Heart right ventricle (tissue), 16 donors: ENCODE measurements at regions not wholly inside any gene's neighbourhood (a gene's known extent, or its start where the extent isn't known, plus 50 kb on each side); places are given as distances from the start of the nearest gene placed in this dataset.

Experiments
- ATAC-seq, 8 donors: fragments of 200-7000 bp; cut with Tn5 transposase; one replicate each; pipeline ENCODE4 v1.9.1; 2020; ENCODE audit warnings: mild to moderate bottlenecking in 8 of 8, moderate library complexity in 8 of 8, moderate number of reproducible peaks in 1 of 8
- DNase-seq, 2 donors: peaks; one replicate each; pipeline ENCODE4 v3.0.0-alpha.2; 2020
- H3K27ac ChIP-seq, 10 donors: fragments of 200-600 bp; sonication (generic) in 2 of 10; one replicate each; pipeline versions ENCODE4 v1.5.0 to v1.8.0; 2020 to 2022; ENCODE audit warnings: mild to moderate bottlenecking in 3 of 10
- H3K27me3 ChIP-seq, 7 donors: fragments of 200-600 bp; one replicate each; pipeline ENCODE4 v1.8.0; 2021 to 2022; ENCODE audit warnings: mild to moderate bottlenecking in 2 of 7
- H3K36me3 ChIP-seq, 9 donors: fragments of 200-600 bp; sonication (generic) in 1 of 9; one replicate each; pipeline versions ENCODE4 v1.5.0 to v1.8.0; 2020 to 2022; ENCODE audit warnings: mild to moderate bottlenecking in 2 of 9
- H3K4me1 ChIP-seq, 9 donors: fragments of 200-600 bp; sonication (generic) in 1 of 9; one replicate each; pipeline versions ENCODE4 v1.5.0 to v1.8.0; 2020 to 2022; ENCODE audit warnings: mild to moderate bottlenecking in 4 of 9
- H3K4me3 ChIP-seq, 10 donors: fragments of 200-600 bp; sonication (generic) in 2 of 10; one replicate each; pipeline versions ENCODE4 v1.5.0 to v1.8.0; 2020 to 2022; ENCODE audit warnings: mild to moderate bottlenecking in 7 of 10, moderate library complexity in 2 of 10
- H3K9me3 ChIP-seq, 11 donors: fragments of 200-600 bp in 10 of 11; sonication (generic) in 2 of 11; one replicate each; pipeline versions ENCODE4 v1.5.0 to v1.8.0; 2013 to 2022; ENCODE audit warnings: mild to moderate bottlenecking in 2 of 11, control low read depth in 1 of 11, moderate library complexity in 1 of 11
- CTCF ChIP-seq, 9 donors: fragments of 200-600 bp; sonication (generic) in 2 of 9; IDR thresholded peaks; one replicate each; pipeline versions ENCODE4 v1.5.0 to v1.8.0; 2021 to 2022; ENCODE audit warnings: antibody characterized with exemption in 9 of 9, mild to moderate bottlenecking in 5 of 9, moderate library complexity in 1 of 9
- WGBS, 2 donors: extraction: QIAGEN DNeasy Blood & Tissue Kit; methylation state at CpG; one replicate each; pipeline ENCODE4 v1.1.7; 2013; ENCODE audit warnings: inconsistent platforms in 1 of 2; 5-methylcytosine and 5-hydroxymethylcytosine counted together
- intact Hi-C, 10 donors: fragments of 100-400 bp; cut with DNase I; formaldehyde crosslinking; loops; one replicate each; pipeline versions ENCODE4 v1.11.1 to v1.14.2; 2022
- donor health status: Arrhythmogenic right ventricular cardiomyopathy.
- donor health status: ischemic (EF 13 %, LVEDD 7.1; RV severe dilation, severe dysfunction).
- donor health status: healthy with polysubstance abuse.
- donor health status: DM: no; HTN: yes; CAD: no.
- donor health status: DM: no; HTN: no; CAD: no.
- donor health status: ischemic (EF 25% LVEDD 6.9; RV normal size, moderate dysfunction).
- donor health status: ischemic (EF 25% LVEDD 5.7; RV mildly dilated, moderate dysfunction).
- donor health status: healthy.
- donor health status: DM: yes; HTN: yes; CAD: no.
- donor health status: Ischemic cardiomyopathy.
- donor health status: ischemic (EF 35%, LVEDD 5.7; RV mildly dilated, moderate dysfunction).
- donor health status: nonischemic (EF 11% LVEDD 7.7; RV severe dilation, severe dysfunction).
- donor health status: DM: yes; HTN: yes; CAD: no.
- donor health status: PGD.
- donor health status: ischemic (EF 29% LVEDD 5.4; RV normal size, mild dysfunction).
- donor health status: nonischemic (EF 23%, LVEDD 6.1; RV moderate dilation, normal function).

GRCh38 chr2:12606472-12607000 is 110.2 kb upstream of the TRIB2 start:
- intact Hi-C loops = no loop called here
- ATAC-seq (peak in 6 of 8 donors; percentile 42 to 86 (median 66)), DNase-seq (no peak)
- Histone ChIP-seq H3K4me3 (no peak overlapping the region), H3K36me3 (no peaks in the 10 kb centered on the region), H3K27me3 (no peaks in the 10 kb centered on the region), H3K4me1 (peaks cover 0 to 16% (median 9%) of the 10 kb centered on the region in 9 donors), H3K9me3 (peaks cover 0 to 7% (median 0%) of the 10 kb centered on the region in 11 donors), H3K27ac (peak overlapping the region in 2 of 10 donors; percentile 10 to 27)
- TF ChIP-seq CTCF (IDR thresholded peaks at IDR 0.05) = peak in 6 of 9 donors; percentile 9 to 51 (median 25)
- WGBS, 2 donors = 31 to 37% methylated on average over 5 of the region's 5 CpGs

GRCh38 chr2:12607971-12608370 is 108.8 kb upstream of the TRIB2 start:
- no peak for TF ChIP-seq CTCF (IDR thresholded peaks at IDR 0.05)
- intact Hi-C loops = no loop called here
- H3K9me3 ChIP-seq = peaks cover 0 to 7% (median 0%) of the 10 kb centered on the region in 11 donors
- WGBS, 2 donors = 96 to 98% methylated on average over 3 of the region's 3 CpGs
- no peak overlapping the region for H3K4me3 ChIP-seq
- H3K36me3 ChIP-seq = no peaks in the 10 kb centered on the region
- ATAC-seq (no peak), DNase-seq (no peak)
- no peaks in the 10 kb centered on the region for H3K27me3 ChIP-seq
- no peak overlapping the region for H3K27ac ChIP-seq
- peaks cover 0 to 19% (median 9%) of the 10 kb centered on the region in 9 donors for H3K4me1 ChIP-seq

- DNase-seq (no peak), ATAC-seq (no peak)
- Histone ChIP-seq H3K4me1 (peaks cover 0 to 23% (median 9%) of the 10 kb centered on the region in 9 donors), H3K36me3 (no peaks in the 10 kb centered on the region), H3K4me3 (no peak overlapping the region), H3K27me3 (no peaks in the 10 kb centered on the region), H3K27ac (no peak overlapping the region), H3K9me3 (peaks cover 0 to 7% (median 0%) of the 10 kb centered on the region in 11 donors)
- TF ChIP-seq CTCF (IDR thresholded peaks at IDR 0.05) = no peak
- intact Hi-C loops = no loop called here
These were observed 106.4 kb upstream of the TRIB2 start for GRCh38 chr2:12610314-12610713.

GRCh38 chr2:12612168-12612567 is 104.6 kb upstream of the TRIB2 start:
- H3K4me3 ChIP-seq = no peak overlapping the region
- H3K27ac ChIP-seq = no peak overlapping the region
- intact Hi-C loops = no loop called here
- ATAC-seq (no peak), DNase-seq (no peak)
- no peaks in the 10 kb centered on the region for H3K27me3 ChIP-seq
- no peaks in the 10 kb centered on the region for H3K36me3 ChIP-seq
- peaks cover 0 to 8% (median 0%) of the 10 kb centered on the region in 9 donors for H3K4me1 ChIP-seq
- H3K9me3 ChIP-seq = peaks cover 0 to 7% (median 0%) of the 10 kb centered on the region in 11 donors
- 88 to 93% methylated on average over 2 of the region's 2 CpGs for WGBS, 2 donors
- no peak for TF ChIP-seq CTCF (IDR thresholded peaks at IDR 0.05)
